ENCODE measurements at regions not wholly inside any gene's neighbourhood (a gene's known extent, or its start where the extent isn't known, plus 50 kb on each side); places are given as distances from the start of the nearest gene placed in this dataset.
"Not testable (repeated sequence)": the region's sequence is repeated elsewhere in the genome, so short reads cannot be mapped to it uniquely, and the experiment has no call there.

GRCh38 chr2:59196491-59196890 lies 955.4 kb upstream of the FANCL start:
- DNase-seq, result no peak

DNA sequence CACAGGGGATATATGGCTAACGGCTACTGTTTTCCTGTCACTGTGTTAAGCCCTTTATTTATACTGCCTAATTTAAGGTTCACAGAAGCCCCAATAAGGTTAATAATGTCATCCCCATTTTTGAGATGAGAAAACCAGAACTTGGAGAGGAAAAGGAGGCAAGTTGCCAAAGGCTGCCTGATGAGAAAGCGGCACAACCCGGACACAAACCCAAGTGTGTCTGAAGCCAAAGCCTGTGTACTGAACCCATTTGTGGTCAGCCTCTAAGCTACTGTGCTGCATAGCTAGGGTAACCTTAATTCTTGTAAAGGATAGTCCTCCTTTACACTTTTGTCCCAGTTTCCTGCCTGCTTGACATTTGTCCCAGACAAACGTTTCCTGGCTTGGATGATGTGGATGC lies 954.7 kb upstream of the FANCL start:
- DNase-seq, result no peak

- no peak for DNase-seq
Observed at GRCh38 chr2:59191781-59192180, 950.7 kb upstream of the FANCL start.

GRCh38 chr2:59190518-59190917 lies 949.4 kb upstream of the FANCL start:
- no peak for DNase-seq

DNA sequence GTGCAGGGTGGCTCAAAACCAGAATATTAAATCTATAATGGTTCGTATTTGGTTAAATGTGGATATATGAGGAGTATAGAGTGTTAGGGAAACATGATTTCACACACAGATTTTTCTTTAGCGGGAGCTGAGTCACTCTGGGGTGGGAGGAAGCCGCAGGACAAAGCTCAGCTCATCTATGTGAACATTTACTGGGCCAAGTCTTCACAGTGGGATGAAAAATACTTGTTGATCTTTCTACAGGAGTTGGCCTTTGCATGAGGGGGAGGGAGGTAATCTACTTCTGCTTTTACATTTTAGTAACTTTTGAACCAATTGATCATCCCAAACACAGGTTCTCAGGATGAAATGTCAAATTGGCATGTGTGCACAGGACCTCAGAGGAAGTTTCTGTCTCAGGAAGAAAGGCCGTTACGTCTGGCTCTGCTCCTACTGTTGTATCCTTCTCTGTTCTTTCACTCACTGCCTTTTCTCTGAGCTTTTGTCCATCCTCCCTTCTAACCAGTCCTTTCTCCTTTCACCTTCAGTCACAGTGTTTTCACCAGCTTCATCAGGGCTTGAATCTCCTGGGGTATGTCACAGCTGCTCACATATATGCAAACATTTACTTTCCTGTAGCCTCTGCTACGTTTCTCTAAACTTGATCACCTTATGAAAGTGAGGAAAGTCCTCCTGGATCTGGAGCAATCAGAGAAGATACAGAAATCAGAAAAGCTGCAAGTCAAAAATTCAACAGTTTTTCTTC lies 943.3 kb upstream of the FANCL start:
- DNase-seq, result no peak

DNA sequence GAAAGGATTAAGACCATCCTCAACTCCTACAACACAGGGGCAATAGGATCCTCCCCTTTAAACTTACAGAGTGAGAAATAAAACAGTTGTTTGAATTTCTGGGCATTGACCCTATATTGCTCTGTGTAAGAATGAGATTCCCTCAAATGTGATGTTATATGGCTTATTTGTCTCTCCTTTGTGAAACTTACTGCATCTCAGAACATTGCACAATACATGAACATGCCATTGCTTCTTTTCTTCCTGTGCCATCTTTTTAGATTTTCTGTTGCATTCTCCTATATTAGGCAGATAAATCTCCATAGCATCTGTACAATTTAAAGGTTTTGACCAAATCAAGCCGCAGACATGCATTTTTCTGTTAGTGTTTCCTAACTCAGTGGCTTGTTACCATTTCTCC lies 941.9 kb upstream of the FANCL start:
- DNase-seq, result no peak

GRCh38 chr2:59182249-59182648 lies 941.1 kb upstream of the FANCL start:
- no peak for DNase-seq

DNA sequence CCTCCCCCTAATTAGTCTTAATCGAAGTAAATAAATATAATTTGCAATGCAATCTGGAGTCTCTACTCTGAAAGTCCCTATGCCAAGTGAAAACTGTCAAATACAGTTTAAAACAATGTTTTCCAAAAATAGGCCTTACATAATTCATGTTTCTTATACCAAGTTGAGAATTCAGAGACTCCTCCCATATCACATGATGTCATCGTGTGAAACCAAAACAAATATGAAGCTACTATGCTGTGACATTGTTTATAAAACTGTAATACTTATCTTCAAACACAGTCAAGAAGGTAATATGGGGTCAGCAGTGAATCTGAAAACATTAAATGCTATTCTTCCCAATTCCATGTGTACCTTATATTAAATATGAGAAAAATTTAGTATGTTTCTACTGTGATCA lies 940.2 kb upstream of the FANCL start:
- no peak for DNase-seq

DNA sequence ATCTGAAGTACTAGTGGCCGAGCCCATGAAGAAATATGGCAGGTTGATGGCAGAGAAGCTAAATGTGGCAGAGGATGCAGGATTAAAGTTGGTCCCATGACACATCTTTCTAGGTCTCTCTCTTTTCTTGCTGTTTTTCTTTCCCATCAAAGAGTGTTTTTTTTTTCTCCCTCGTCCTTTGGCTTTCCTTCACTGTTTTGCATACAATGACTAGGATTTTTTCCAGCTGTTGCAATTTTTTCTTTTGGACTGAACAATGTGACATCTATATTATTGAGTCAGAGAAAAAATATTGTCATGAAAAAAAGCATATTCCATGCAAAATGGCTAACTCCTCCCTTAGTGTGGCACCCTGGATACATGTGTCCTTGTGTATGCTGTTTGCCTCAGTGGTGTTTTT lies 939.5 kb upstream of the FANCL start:
- no peak for DNase-seq

GRCh38 chr2:59180111-59180510 lies 939.0 kb upstream of the FANCL start:
- no peak for DNase-seq

DNA sequence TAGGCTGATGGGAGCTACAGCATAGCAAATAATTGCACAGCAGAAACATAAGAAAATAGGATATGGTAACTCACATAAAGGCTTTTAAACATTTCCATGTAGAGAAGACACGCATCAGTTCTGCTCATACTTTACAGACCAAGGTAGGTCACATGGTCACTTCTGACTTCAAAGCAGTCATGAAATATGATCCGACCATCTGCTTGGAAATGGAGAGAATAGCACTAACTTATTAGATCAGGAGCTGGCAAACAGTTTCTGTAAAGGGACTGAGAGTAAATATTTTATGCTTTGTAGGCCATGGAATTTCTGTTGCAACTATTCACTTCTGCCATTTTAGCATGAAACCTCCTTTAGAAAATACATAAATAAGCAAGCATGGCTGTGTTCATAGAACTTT lies 936.6 kb upstream of the FANCL start:
- no peak for DNase-seq

DNA sequence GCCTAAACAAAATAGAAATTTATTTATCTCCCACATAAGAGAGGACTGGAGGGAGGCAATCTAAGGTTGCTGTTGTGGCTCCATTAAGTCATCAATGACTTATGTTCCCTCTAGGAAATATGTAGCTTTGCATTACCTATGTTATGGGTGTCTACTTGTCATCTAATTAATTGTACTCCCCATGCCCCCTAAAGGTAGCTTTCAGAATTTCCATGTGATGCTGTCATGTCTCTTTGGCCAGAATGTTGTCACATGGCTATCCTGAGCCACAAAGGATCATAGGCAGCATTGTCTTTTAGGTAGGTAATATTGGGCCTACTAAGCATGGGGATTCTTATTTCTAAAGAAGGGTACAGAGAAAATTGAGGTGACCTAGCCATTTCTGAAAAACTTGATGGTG lies 935.6 kb upstream of the FANCL start:
- no peak for DNase-seq

GRCh38 chr2:59174536-59175243 lies 933.6 kb upstream of the FANCL start:
- DNase-seq, result no peak

- DNase-seq, result no peak
Observed at GRCh38 chr2:59173325-59173724, 932.2 kb upstream of the FANCL start.

DNA sequence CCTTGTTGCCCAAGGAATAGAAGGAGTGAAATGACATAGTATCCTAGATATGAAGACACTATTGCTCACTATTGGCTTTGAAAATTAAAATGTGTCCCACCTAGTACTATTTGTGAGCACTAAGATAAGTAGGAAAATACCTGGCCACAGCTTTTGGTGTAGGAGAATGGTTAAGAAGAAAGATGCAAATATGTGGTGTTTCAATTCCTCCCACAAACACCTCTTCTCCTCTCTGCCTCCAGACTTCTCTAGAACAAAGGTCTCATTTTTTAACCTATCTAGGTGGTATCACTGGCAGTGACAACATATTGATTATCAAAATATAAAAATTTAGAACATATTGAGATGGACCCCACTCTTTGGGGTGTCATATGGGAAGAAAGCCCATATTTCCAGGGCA lies 929.9 kb upstream of the FANCL start:
- DNase-seq, result no peak

GRCh38 chr2:59168766-59169165 lies 927.6 kb upstream of the FANCL start:
- DNase-seq, result no peak

GRCh38 chr2:59167514-59167913 lies 926.4 kb upstream of the FANCL start:
- no peak for DNase-seq

DNA sequence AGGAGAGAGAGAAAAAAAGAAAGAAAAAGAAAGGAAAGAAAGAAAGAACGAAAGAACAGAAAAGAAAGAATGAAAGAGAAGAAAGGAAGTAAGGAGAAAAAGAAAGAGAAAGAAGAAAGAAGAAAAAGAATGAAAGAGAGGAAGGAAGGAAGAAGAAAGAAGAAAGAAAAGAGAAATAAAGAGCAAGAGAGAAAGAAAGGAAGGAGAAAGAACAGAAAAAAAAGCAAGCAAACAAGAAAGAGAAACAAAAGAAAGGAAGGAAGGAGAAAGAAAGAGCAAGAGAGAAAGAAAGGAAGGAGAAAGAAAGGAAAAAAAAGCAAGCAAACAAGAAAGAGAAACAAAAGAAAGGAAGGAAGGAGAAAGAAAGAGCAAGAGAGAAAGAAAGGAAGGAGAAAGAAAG lies 916.8 kb upstream of the FANCL start:
- not testable (repeated sequence) for DNase-seq

DNA sequence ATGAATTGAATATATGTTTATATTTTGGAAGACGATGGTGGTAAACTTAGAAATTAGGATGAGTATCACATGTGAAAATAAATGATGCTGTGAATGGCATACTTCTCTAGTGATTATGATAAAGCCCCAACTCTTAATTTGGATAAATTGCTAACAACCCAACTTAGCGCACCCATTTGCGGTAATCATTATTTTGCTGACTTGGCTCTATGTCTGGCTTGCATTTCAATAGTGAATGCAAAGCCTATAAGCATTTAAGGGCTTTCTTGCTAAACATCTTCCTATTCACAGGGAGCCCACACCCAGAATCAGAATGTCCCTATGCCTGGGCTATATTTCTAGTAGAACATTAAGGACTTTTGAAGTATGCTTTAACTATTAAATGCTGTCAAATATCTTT lies 910.7 kb upstream of the FANCL start:
- no peak for DNase-seq

- DNase-seq, result no peak
Observed at GRCh38 chr2:59150217-59150849, 909.2 kb upstream of the FANCL start.

- no peak for DNase-seq
Observed at GRCh38 chr2:59149271-59149670, 908.1 kb upstream of the FANCL start.

DNA sequence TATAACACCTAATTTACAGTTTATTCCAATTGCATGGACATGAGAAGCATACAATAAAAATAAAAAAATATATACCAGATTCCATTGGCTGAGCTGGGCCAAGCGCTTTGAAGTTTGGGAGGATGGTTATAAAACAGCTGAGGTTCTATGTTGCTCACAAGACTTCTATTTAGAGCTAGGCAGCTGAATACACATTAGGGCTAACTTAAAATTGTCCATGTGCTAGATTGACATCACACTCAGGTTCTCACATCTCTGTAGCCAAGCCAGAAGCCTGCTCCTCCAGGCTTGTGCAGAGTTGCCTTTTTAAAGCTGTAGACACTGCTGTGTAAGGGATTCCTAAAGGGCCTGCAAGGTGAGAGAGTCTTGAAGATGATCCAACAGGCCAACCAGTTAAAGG lies 871.1 kb upstream of the FANCL start:
- no peak for DNase-seq

DNA sequence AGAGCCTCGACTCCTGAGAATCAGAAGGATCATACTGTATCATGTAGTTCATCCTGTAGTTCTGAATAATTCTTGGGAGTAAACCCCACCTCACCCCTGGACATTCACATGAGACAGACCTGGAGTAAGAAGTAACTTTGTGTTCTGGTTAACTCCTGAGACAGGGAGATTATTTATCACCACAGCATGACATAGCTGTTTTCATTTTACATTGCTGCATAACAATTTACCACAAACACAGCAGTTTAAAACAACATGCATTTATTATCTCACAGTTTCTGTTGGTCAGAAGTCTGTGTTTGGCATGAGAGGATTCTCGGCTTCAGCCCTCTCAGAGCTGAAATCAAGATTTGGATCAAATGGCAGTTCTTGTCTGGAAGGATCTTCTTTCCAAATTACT lies 855.8 kb upstream of the FANCL start:
- DNase-seq, result no peak

DNA sequence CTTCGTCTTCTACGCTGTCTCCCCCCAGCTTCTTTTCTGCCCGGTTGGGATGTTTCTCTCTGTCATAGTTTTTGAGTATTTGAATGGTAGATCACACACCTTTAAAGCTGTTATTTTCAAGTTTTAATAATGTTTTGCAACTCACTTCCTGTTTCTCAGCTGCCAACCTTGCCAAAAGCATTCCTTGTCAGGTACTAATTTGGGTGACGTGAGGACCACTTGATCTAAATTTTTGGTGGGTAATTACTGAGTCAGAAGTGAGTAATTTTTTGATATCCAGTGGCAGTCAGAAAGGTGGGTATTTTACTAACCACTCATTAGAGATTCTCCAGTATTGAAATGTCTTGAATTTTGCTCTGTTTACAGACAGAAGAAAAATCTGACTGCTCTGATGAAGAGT lies 852.4 kb upstream of the FANCL start:
- DNase-seq, result no peak

Measured in stimulated activated CD4-positive, alpha-beta T cell treated with anti-CD3 and anti-CD28 coated beads, Interleukin-4, amount 100 ng/mL, for 1 hour (primary cell).